Hematopoietic multipotent progenitor cell (in vitro differentiated cells): ENCODE measurements at regions not wholly inside any gene's neighbourhood (a gene's known extent, or its start where the extent isn't known, plus 50 kb on each side); places are given as distances from the start of the nearest gene placed in this dataset.
"Not testable (repeated sequence)": the region's sequence is repeated elsewhere in the genome, so short reads cannot be mapped to it uniquely, and the experiment has no call there.

Source experiments
- DNase-seq, 3 donors: peaks; one replicate each; pipeline ENCODE4 v3.0.0-alpha.2; 2011 to 2015; ENCODE audit warnings: low read depth in 2 of 3, low spot score in 2 of 3

GRCh38 chr2:8505311-8505920 is 176.4 kb upstream of the ID2 start:
- no peak for DNase-seq

GRCh38 chr2:8506746-8507145 is 175.1 kb upstream of the ID2 start:
- DNase-seq, result no peak

GRCh38 chr2:8508766-8509165 is 173.1 kb upstream of the ID2 start:
- no peak for DNase-seq

GRCh38 chr2:8509621-8510020 is 172.2 kb upstream of the ID2 start:
- no peak for DNase-seq

GRCh38 chr2:8510055-8510454 is 171.8 kb upstream of the ID2 start:
- not testable (repeated sequence) for DNase-seq

GRCh38 chr2:8510519-8510918 is 171.3 kb upstream of the ID2 start:
- no peak for DNase-seq

GRCh38 chr2:8511868-8512612 is 169.8 kb upstream of the ID2 start:
- no peak for DNase-seq

- DNase-seq, result no peak
Measured at GRCh38 chr2:8513601-8514273, 168.1 kb upstream of the ID2 start.

- DNase-seq, result no peak
Measured at GRCh38 chr2:8514274-8514662, 167.6 kb upstream of the ID2 start.

- peak; percentile 30 to 75 (median 60) for DNase-seq
Measured at GRCh38 chr2:8514796-8515758, 166.8 kb upstream of the ID2 start.

GRCh38 chr2:8515864-8516533 is 165.9 kb upstream of the ID2 start:
- DNase-seq, result peak in 1 of 3 donors; percentile 30

- no peak for DNase-seq
Measured at GRCh38 chr2:8517850-8518498, 163.9 kb upstream of the ID2 start.

GRCh38 chr2:8518979-8519668 is 162.7 kb upstream of the ID2 start:
- DNase-seq, result no peak

- no peak for DNase-seq
Measured at GRCh38 chr2:8520791-8521344, 161.0 kb upstream of the ID2 start.

- DNase-seq, result peak in 1 of 3 donors; percentile 30
Measured at GRCh38 chr2:8522687-8523086, 159.2 kb upstream of the ID2 start.

GRCh38 chr2:8524388-8524787 is 157.5 kb upstream of the ID2 start:
- DNase-seq, result no peak

GRCh38 chr2:8524823-8525222 is 157.0 kb upstream of the ID2 start:
- no peak for DNase-seq

GRCh38 chr2:8525236-8525581 is 156.6 kb upstream of the ID2 start:
- DNase-seq, result no peak
